H9 (cell line): ENCODE measurements at regions not wholly inside any gene's neighbourhood (a gene's known extent, or its start where the extent isn't known, plus 50 kb on each side); places are given as distances from the start of the nearest gene placed in this dataset.

Source experiments
- DNase-seq: peaks from one replicate; pipeline ENCODE4 v3.0.0-alpha.2; 2017
- H2AFZ ChIP-seq: one replicate; pipeline ENCODE4 v1.6.1; 2013; ENCODE audit warnings: mild to moderate bottlenecking, low read length, control low read depth, moderate library complexity
- H2AK5ac ChIP-seq: 2 replicates; pipeline ENCODE4 v1.6.1; 2013; ENCODE audit warnings: low read length, control low read depth, mixed read lengths; ENCODE audit not compliant: insufficient read length
- H2BK120ac ChIP-seq: one replicate; pipeline ENCODE4 v1.6.1; 2013; ENCODE audit warnings: low read depth, mild to moderate bottlenecking, low read length, control low read depth, inconsistent platforms; ENCODE audit not compliant: poor library complexity, severe bottlenecking
- H2BK12ac ChIP-seq: 2 replicates; pipeline ENCODE4 v1.6.1; 2013; ENCODE audit warnings: low read length, control low read depth, mixed read lengths, low read depth; ENCODE audit not compliant: insufficient read length
- H2BK15ac ChIP-seq: 2 replicates; pipeline ENCODE4 v1.6.1; 2013; ENCODE audit warnings: low read depth, low read length, control low read depth
- H2BK20ac ChIP-seq: one replicate; pipeline ENCODE4 v1.6.1; 2013; ENCODE audit warnings: low read depth, mild to moderate bottlenecking, low read length, control low read depth, inconsistent platforms; ENCODE audit not compliant: poor library complexity, severe bottlenecking
- H2BK5ac ChIP-seq: 2 replicates; pipeline ENCODE4 v1.6.1; 2013; ENCODE audit warnings: low read length, control low read depth, mixed read lengths; ENCODE audit not compliant: insufficient read length
- H3K14ac ChIP-seq: 2 replicates; pipeline ENCODE4 v1.6.1; 2013; ENCODE audit warnings: low read length, control low read depth; ENCODE audit not compliant: insufficient read depth
- H3K18ac ChIP-seq: 2 replicates; pipeline ENCODE4 v1.6.1; 2013; ENCODE audit warnings: low read depth, mild to moderate bottlenecking, mixed read lengths, low read length, control low read depth; ENCODE audit not compliant: insufficient read length
- H3K23ac ChIP-seq: 2 replicates; pipeline ENCODE4 v1.6.1; 2013; ENCODE audit warnings: low read length, control low read depth, mixed read lengths, low read depth; ENCODE audit not compliant: insufficient read length
- H3K23me2 ChIP-seq: 2 replicates; pipeline ENCODE4 v1.6.1; 2013; ENCODE audit warnings: low read depth, mild to moderate bottlenecking, mixed read lengths, low read length, control low read depth; ENCODE audit not compliant: insufficient read length, poor library complexity, severe bottlenecking
- H3K27ac ChIP-seq: 2 replicates; pipeline ENCODE4 v1.5.1; 2013; ENCODE audit warnings: low read length, control low read depth, mixed read lengths, low read depth; ENCODE audit not compliant: insufficient read length
- H3K27me3 ChIP-seq: 2 replicates; pipeline ENCODE4 v1.6.1; 2013; ENCODE audit warnings: low read length, control low read depth, inconsistent platforms; ENCODE audit not compliant: insufficient read depth
- H3K4ac ChIP-seq: 2 replicates; pipeline ENCODE4 v1.6.1; 2013; ENCODE audit warnings: low read depth, mild to moderate bottlenecking, control low read depth, inconsistent platforms, low read length, moderate library complexity
- H3K4me1 ChIP-seq: 2 replicates; pipeline ENCODE4 v1.6.1; 2013; ENCODE audit warnings: low read length, control low read depth, inconsistent platforms; ENCODE audit not compliant: insufficient read depth
- H3K4me2 ChIP-seq: 2 replicates; pipeline ENCODE4 v1.6.1; 2013; ENCODE audit warnings: low read length, control low read depth, mixed read lengths; ENCODE audit not compliant: insufficient read length, insufficient read depth
- H3K56ac ChIP-seq: 2 replicates; pipeline ENCODE4 v1.6.1; 2013; ENCODE audit warnings: low read depth, mild to moderate bottlenecking, mixed read lengths, low read length, control low read depth; ENCODE audit not compliant: insufficient read length
- H3K79me1 ChIP-seq: 2 replicates; pipeline ENCODE4 v1.6.1; 2013; ENCODE audit warnings: low read depth, mild to moderate bottlenecking, moderate library complexity, low read length, control low read depth, inconsistent platforms; ENCODE audit not compliant: insufficient read depth, poor library complexity, severe bottlenecking
- H3K79me2 ChIP-seq: 2 replicates; pipeline ENCODE4 v1.6.1; 2013; ENCODE audit warnings: low read length, control low read depth, inconsistent platforms; ENCODE audit not compliant: insufficient read depth
- H3K9ac ChIP-seq: 2 replicates; pipeline ENCODE4 v1.6.1; 2013; ENCODE audit warnings: low read length, control low read depth, mixed read lengths; ENCODE audit not compliant: insufficient read length; ENCODE audit errors: extremely low read depth
- H3K9me3 ChIP-seq: one replicate; pipeline ENCODE4 v1.6.1; 2013; ENCODE audit warnings: low read depth, low read length, inconsistent platforms; ENCODE audit not compliant: control insufficient read depth
- H3T11ph ChIP-seq: one replicate; pipeline ENCODE4 v1.6.1; 2013; ENCODE audit warnings: mild to moderate bottlenecking, low read length, control low read depth, inconsistent platforms
- H4K20me1 ChIP-seq: one replicate; pipeline ENCODE4 v1.6.1; 2013; ENCODE audit not compliant: control insufficient read depth, insufficient read length, insufficient read depth
- H4K5ac ChIP-seq: 2 replicates; pipeline ENCODE4 v1.6.1; 2013; ENCODE audit warnings: low read depth, mild to moderate bottlenecking, mixed read lengths, low read length, control low read depth; ENCODE audit not compliant: insufficient read length
- H4K8ac ChIP-seq: replicated peaks from 2 replicates; pipeline ENCODE4 v1.6.1; 2013; ENCODE audit warnings: low read length, control low read depth, mixed read lengths, low read depth; ENCODE audit not compliant: insufficient read length
- H4K91ac ChIP-seq: 2 replicates; pipeline ENCODE4 v1.6.1; 2013; ENCODE audit warnings: low read depth, mild to moderate bottlenecking, moderate library complexity, mixed read lengths, low read length, control low read depth; ENCODE audit not compliant: insufficient read length
- H3K27ac Mint-ChIP-seq, 3 experiments: 2 replicates in 2 of 3; 3 replicates in 1 of 3; pipeline ENCODE4 v1.8.0; 2020 to 2021; ENCODE audit warnings: mixed read lengths in 3 of 3, mild to moderate bottlenecking in 1 of 3, moderate library complexity in 1 of 3
- H3K27me3 Mint-ChIP-seq: 2 replicates; pipeline ENCODE4 v1.8.0; 2021; ENCODE audit warnings: low read depth, mild to moderate bottlenecking, moderate library complexity, mixed read lengths
- H3K36me3 Mint-ChIP-seq, 3 experiments: 2 replicates in 2 of 3; 3 replicates in 1 of 3; pipeline ENCODE4 v1.8.0; 2020 to 2021; ENCODE audit warnings: low read depth in 3 of 3, mixed read lengths in 3 of 3; ENCODE audit not compliant: insufficient read depth in 1 of 3
- H3K4me1 Mint-ChIP-seq, 2 experiments: 2 replicates each; pipeline ENCODE4 v1.8.0; 2020; ENCODE audit warnings: mixed read lengths in 2 of 2
- H3K4me3 Mint-ChIP-seq, 2 experiments: 2 replicates in 1 of 2; 3 replicates in 1 of 2; pipeline ENCODE4 v1.8.0; 2020 to 2021; ENCODE audit warnings: mild to moderate bottlenecking in 2 of 2, mixed read lengths in 2 of 2, moderate library complexity in 1 of 2
- H3K9me3 Mint-ChIP-seq, 2 experiments: 2 replicates in 1 of 2; 3 replicates in 1 of 2; pipeline ENCODE4 v1.8.0; 2020; ENCODE audit warnings: mild to moderate bottlenecking in 2 of 2, mixed read lengths in 2 of 2, moderate library complexity in 1 of 2
- CTCF ChIP-seq: fragments of 200-600 bp; sonication (generic); conservative IDR thresholded peaks from 3 replicates; pipeline ENCODE4 v1.8.0; 2021; ENCODE audit warnings: antibody characterized with exemption, mild to moderate bottlenecking
- WGBS: extraction: QIAGEN DNeasy Blood & Tissue Kit; methylation state at CpG from one replicate; pipeline ENCODE4 v1.1.7; 2013; ENCODE audit warnings: missing lambda C conversion rate, low lambda C conversion rate, mixed read lengths; ENCODE audit not compliant: insufficient read length; ENCODE audit errors: extremely low coverage; 5-methylcytosine and 5-hydroxymethylcytosine counted together

GRCh38 chr13:73585236-73585635, 526.4 kb downstream of the KLF5 start:
- Histone ChIP-seq H3K23ac (no peak overlapping the region), H3K14ac (no peak overlapping the region), H3K9ac (no peak overlapping the region), H3K27ac (no peak overlapping the region), H3K27me3 (no peaks in the 10 kb centered on the region), H2BK12ac (no peak overlapping the region), H2AK5ac (no peak overlapping the region), H4K91ac (no peak overlapping the region), H2AFZ (no peak overlapping the region), H2BK20ac (no peak overlapping the region), H2BK5ac (no peak overlapping the region), H3K4me2 (no peak overlapping the region), H3K4me1 (no peaks in the 10 kb centered on the region), H3T11ph (no peak overlapping the region), H3K9me3 (no peaks in the 10 kb centered on the region), H4K20me1 (no peaks in the 10 kb centered on the region), H4K8ac (no peak overlapping the region), H3K79me1 (no peaks in the 10 kb centered on the region), H3K56ac (no peak overlapping the region), H4K5ac (no peak overlapping the region), H3K79me2 (no peaks in the 10 kb centered on the region), H2BK15ac (no peak overlapping the region), H2BK120ac (no peak overlapping the region), H3K23me2 (no peaks in the 10 kb centered on the region), H3K4ac (no peak overlapping the region), H3K18ac (no peak overlapping the region)
- WGBS: no CpG with 5 or more reads among the region's 2 CpGs
- TF ChIP-seq CTCF: no peak
- H3K9me3 Mint-ChIP-seq: peaks cover 0 to 4% of the 10 kb centered on the region in 2 experiments; a peak in 4 of 5 replicates
- H3K27me3 Mint-ChIP-seq: no peaks in the 10 kb centered on the region
- H3K36me3 Mint-ChIP-seq: no peaks in the 10 kb centered on the region
- H3K4me3 Mint-ChIP-seq: no peak overlapping the region
- no peak for DNase-seq
- peaks cover 4 to 8% of the 10 kb centered on the region in 2 experiments; a peak in 3 of 4 replicates for H3K4me1 Mint-ChIP-seq
- no peak overlapping the region for H3K27ac Mint-ChIP-seq
